ENCODE measurements at regions not wholly inside any gene's neighbourhood (a gene's known extent, or its start where the extent isn't known, plus 50 kb on each side); places are given as distances from the start of the nearest gene placed in this dataset.
"Not testable (repeated sequence)": the region's sequence is repeated elsewhere in the genome, so short reads cannot be mapped to it uniquely, and the experiment has no call there.

DNA sequence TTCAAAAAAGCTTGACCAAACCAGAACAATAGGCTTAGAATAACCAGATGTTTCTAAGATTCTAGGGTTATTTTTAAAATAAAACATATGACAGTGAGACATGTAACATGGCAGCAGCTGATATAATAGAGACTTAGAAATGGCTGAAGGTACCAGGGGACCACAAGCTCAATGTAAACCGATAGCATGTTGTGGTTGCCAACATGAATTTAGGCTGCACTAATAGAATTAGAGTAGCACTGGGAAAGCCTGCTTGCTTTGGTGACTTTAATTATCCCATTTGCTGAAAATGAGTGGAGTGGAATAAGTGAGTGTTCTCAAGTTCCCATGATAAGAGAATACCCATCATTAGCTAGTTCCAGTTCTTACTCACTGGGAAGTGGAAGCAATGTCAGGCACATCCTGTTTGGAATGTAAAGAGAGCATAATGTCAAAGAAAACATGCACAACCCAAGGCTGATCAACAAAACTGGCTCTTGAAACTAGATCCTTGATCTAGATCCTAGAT, 621.2 kb upstream of the CDH5 start:
- DNase-seq, result no peak

DNA sequence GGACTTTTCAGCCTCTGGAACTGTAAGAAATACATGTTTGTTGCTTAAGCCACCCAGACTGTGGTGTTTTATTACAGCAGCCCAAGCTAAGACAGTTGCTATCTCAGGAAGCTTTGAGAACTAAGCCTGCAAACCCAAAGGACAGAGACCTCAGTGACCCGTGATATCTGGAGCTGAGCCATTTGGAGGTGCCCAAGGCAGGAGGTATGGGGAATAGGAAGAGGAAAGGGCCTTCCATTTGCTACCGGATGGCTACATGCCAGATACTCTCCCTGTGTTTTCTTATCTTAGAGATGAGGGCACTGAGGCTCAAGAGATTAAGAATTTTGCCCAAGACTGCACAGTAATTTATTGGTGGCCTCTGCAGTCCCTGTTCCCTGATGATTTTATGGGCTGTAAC, 622.1 kb upstream of the CDH5 start:
- DNase-seq, result no peak

DNA sequence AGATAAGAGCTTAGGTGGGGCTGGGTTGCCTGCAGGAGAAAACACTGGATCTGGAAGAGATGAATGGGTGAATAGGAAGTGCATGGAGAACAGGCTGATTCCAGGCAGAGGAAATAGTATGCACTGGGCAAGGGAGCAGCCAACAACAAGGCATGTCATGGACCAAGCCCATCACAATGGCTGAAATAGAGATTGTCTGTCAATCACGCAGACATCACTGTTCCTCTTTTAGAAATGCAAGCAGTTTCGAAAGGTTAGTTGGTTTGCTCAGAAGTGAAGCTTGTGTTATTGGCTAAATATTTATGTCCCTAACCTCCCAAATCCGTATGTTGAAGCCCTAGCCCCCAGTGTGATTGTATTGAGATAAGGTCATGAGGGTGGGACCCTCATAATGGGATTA, 621.7 kb upstream of the CDH11 start:
- no peak for DNase-seq

DNA sequence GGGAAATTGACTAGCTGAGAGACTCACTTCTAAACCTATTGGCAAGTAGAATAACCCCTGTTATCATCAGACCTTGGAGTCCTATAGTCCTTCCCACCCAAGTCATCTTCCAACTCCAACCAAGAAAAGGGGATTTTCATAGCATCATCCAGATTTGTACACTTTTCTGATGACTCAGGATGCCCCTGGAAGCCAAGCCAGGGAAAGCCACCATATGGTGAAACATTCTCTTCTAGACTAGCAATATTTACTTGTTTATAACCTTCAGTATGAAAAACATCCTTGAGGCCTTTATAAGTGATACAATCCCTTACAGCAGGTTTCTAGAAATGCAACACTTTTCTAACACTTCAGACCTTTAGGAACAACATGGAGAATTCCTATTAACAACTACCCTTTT, 618.8 kb upstream of the CDH11 start:
- no peak for DNase-seq

DNA sequence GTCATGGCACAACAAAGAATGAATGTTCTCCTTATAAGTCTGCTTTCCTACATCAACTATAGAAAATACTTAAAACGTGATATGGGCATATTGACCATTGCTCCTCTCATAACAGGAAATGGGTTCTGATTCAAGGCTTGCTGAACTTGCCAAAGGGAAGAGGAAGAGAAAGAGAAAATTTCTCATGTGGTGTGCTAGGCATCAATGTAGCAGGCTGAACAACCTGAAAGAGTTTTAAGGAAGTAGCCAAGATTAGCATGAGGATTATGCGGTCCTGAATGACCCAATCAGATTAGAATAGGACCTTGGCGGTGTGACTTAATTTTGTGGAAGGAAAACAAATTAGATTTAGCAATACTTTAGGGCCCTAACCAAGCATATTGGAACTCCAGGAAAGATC, 617.7 kb upstream of the CDH11 start:
- DNase-seq, result no peak

DNA sequence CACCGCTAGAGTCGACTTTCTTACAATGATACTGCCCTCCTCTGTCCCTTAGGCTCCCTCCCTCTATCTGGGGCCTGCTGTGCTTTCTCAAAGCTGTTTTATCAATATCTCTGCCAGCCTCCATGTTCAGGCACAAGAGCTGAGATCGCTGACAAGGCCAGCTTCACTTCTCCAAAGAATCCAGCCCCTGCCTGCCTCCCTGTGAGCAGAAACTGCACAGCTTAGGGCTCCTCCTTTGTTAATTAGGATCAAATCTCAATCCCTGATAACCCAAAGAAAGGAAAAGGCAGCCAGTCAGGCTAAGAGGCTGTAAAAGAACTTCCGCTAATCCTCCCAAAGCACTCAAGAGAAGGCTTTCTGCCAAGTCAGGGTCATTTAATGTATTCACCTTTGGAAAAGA, 616.0 kb upstream of the CDH11 start:
- DNase-seq, result no peak

DNA sequence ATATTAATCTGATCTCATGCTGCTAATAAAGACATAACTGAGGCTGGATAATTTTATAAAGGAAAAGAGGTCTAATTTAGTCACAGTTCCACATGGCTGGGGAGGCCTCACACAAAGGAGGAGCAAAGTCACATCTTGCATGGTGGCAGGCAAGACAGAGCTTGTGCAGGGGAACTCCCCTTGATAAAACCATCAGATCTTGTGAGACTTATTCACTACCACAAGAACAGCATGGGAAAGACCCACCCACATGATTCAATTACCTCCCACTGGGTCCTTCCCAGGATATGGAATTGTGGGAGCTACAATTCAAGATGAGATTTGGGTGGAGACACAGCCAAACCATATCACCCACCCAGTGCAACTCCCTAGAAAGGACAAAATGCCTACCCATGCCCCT, 613.8 kb upstream of the CDH11 start:
- DNase-seq, result not testable (repeated sequence)

DNA sequence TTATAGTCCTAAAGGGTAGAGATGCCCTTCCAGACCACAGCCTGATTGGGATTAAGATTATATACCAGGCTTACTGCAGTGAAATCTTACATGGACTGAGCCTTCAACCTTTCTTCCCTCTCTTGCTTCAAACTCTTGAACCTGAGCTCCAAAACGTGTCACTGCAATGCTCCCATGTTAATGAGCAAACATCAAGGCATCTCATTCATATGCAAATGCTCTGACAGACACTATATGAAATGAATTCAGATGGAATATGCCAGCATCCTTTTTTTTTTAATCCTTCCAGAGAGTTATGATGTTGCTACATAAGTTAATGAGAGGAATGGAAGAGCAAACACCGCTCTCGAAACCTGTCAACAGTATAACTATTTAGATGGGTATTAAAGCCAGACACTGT, 611.9 kb upstream of the CDH11 start:
- no peak for DNase-seq

DNA sequence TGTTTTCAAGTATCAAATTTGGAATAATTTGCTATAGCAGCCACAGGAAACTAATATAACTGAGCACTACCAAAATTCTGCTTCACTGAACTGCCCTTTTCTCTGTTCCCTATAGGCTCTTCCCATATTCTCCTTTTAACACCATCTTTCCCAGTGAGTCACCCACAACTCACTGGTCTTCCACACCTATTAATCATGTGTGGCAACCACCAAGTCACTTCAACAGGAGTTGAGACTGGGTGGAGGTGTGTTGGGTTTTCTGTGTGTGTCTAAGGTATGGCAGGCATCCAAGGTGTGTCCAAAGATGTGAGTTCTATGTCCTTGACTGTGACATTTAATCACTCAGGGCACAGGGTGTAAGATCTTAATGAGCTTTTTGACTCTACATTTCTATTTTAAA, 610.0 kb upstream of the CDH11 start:
- DNase-seq, result no peak

DNA sequence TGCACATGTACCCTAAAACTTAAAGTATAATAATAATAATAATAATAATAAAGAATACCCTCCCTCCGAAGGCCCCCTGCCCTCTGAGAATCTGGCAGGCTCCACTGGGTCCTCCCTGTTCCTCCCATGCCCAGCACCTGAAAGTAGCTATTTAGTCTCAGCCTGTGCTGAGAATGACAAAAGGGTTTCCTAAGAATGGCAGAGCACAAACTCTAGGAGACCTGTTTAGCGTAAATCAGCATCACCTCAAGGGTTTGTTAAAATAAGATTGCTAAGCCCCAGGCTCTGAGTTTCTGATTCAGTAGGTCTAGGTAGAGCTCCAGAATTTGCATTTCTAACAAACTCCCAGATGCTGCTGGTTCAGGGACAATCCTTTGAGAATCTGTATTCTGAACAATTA, 606.8 kb upstream of the CDH11 start:
- DNase-seq, result no peak

DNA sequence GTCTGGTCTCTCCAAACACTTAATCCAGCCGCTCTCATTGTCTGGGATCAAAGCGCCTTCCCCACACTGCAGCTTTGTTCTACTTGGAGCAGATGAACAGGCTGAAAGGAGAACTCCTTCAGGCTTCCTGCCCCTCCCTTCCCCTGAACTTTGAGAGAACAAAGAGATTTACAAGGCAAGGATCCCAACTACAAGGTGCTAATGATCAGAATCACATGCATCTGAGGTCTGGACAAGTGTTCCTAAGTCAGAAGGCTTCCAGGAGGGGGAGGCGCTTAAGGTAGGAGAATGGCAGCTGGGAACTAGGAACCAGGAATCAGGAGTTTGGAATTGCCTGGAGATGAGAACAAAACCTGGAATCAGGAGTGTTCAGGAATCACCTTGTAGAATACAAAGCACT, 606.3 kb upstream of the CDH11 start:
- no peak for DNase-seq

DNA sequence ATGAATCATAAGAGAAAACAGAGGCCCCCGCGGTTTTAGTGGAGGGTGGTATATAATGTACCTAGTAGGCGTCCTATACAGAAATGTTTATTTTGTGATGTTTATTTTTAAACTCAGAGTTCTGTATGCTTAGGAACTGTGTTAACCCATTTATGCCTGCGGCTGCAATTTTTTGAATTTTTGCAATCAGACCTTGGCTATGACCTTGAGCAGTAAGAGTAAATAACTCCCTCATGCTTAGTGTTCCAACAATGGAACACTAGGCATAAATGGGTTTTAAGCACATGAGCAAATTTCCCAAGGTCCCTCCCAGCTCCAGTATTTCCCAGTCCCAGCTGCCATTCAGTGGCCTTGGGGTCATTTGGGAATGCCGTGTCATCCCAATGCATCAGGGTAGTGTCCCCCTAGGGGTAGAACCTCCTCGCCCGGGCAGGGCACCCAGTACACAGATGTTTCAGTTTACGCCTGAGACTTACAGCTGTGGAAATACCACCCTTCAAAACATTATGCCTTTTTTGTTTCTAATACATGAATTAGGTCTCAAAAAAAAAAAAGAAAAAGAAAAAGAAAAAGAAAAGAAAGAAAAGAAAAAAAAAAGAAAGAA, 605.8 kb upstream of the CDH11 start:
- no peak for DNase-seq

DNA sequence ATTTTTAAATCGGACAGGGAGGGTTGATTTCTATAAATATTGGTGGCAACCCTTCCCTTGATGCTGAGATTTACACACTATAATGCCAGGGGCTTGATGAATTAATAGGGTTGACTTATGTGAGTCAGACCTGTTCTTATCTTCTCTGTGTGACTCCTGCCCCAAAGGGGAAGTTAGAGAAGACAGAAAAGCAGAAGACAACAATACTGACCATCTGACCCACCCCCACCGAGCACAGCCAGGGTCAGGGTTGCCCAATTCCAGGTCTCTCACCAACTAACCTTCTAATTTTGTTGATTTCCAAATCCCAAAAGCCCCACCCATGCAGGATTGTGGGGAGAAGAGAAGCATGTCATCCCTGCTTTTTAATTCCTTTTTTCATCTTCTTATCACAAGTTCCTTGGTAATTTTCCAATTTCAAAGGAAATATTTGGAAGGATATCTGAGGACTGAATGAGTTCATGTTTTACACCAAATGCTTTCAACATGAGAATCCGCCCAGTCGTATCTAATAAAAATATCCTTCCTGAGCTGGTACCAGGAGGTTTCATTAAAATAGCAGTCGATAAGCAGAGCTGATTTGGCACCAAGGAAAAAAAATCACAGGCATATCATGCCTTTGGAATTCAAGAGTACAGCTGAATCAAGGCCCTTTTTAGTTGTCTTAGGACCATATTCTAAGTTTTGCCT, 603.4 kb upstream of the CDH11 start:
- no peak for DNase-seq

DNA sequence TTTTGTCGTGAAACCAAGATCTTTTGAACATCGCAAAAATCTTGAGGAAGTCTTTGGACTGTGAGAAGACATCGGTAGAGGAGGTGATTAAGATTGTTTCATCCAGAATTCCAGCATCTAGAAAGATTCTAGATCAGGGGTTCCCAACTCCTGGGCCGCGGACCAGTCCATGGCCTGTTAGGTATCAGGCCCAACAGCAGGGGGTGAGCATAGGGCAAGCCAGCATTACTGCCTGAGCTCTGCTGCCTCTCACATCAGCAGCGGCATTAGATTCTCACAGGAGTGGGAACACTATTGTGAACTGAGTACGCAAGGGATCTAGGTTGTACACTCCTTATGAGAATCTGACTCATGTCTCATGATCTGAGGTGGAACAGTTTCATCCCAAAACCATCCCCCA, 600.6 kb upstream of the CDH11 start:
- DNase-seq, result no peak

DNA sequence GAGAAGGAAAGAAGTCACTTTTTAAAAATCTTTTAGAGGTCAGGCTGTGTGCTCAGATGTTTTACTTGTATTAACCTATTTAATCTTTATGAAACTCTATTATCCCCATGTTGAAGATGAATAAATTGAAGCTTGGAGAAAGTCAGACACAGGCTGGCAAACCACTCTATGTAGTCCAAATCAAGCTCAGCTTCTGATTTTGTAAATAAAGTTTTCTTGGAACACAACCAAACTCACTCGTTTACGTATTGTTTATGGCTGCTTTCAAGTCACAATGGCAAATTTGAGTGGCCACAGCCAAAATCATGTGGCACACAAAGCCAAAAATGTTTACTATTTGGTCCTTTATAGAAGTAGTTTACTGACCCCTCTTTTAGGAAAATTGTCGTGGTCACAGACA, 596.0 kb upstream of the CDH11 start:
- no peak for DNase-seq

DNA sequence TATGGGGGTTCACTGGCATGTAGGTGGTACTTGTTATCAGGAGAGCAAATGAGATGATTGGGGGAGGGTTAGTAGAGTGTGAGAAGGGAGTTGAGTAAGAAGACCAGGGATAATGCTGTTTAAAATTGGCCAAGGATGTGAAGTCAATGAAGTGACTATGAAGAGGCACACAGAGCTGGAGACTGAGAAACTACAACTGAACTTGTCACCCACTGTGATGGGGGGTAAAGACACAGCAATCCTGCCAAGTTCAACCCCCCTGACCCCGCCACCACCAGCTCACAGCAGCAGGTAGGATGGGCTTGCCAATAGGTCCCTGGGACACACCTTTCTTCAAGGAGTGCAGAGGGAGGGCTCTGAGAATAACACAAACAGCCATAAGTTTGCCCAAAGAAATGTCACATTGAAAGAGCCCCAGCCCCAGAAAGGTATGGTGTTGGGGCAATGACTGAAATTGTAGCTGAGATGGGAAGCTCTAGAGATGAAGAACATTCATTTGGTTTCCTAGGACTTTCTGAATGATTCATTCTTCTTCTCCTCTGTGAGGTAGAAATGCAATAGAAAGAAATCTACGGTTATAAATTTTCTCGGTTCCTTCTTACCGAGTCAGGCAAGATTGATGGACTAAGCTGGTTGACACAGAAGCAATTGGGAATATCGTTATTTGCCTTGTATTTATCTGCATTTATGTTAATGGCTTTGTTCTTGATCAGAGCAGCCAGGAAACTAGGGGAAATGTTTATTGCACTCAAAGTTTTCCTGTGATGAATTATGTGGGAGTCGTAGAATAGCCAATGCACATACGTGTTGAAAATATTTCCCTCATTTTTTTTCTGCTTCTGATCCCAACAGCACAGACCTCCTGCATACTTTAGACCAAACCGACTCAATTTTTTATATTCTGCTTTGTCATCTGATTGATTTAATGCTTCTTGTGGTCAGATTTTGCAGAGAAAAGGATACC, 595.2 kb upstream of the CDH11 start:
- no peak for DNase-seq

DNA sequence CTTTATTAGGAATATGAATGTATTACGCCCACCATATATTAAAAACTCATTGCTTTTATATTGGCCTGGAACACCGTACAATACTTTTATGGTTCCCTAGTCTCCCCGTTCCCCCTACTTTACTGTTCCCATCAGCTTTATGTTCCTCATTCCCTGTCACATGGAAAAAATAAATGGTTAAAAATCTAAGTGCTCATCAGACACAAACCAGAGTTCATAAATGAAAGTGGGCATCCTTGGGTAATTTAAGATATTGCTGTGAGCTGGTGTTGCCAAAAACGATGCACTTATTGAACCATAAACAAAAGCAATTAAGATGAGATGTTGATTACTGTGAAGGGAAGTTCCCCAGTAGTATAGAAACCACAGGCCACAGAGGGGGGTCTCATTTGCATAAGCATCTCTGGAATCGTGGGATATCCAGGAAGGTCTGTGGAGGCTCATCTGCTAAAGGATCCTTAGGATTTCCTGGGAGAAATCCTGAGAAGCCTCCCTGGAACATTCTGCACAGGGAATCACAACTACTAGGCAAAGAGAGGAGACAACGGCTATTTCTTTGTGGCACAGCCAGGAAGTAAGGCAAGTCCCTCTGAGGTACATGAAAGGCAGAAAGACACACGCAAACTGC, 591.4 kb upstream of the CDH11 start:
- no peak for DNase-seq

DNA sequence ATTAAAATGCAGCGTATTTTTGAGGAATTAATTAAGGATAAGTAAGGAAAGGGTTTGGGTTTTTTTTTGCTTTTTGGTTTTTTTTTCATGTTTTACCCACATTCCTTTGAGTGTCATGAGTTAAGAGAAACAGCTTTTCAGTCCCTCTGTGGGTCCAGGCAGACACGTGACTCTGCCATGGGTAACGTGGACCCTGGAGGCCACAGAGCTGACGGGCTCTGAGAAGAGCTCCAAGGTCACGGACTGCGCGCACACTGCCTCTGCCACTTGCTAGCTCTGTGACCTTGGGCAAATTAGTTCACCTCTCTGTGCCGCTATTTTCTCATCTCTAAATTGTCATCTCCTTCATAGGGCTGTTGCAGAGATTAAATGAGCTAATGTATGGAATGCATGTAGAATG, 588.2 kb upstream of the CDH11 start:
- no peak for DNase-seq

DNA sequence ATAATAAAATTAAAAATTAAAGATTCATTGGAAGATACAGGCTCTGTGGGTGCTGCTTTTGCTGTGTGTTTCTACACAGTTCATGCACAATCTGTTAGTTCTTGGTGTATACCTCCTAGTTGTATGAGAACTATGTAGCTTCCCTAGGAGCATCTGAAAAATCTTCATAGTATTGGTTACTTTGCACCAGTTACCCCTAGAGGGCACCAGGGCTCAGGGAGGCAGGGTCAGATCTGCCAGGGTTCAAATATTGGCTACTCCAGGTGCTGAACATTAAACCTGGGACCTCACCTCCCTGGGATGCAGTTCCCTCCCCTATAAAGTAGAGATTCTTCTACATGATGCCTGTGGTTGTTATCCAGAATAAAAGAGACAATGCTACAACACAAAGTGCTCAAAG, 583.0 kb upstream of the CDH11 start:
- no peak for DNase-seq

DNA sequence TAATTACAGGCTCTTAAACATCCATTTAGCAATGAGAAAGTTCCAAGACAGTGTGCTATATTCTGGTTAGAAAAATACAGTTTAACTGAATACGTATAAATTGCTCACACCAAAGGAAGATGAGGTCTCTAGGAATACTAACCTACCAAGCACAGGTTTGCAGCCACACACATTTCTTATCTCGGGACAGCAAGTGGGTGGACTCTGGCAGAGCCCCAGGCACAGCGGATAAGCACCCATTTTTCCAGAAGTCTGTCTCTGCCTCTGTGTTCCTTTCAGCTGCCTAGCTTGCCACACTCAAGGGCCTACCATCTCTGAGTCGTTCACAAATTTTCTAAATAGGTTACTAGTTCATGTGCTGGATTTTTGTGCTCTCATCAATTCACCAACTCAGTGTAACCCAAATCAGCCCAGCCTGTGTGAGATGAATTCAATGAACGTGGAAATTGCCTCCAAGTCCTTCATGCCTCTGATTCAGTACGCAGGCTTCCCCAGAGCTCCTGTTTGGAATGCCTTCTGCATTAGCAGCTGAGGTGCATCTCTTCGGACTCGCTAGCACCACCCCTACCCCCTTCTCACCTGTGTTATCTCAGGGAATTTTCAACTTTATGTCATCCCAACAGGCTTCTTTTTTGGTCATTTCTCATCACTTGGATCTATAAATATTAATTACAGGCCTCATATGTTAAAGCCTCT, 581.0 kb upstream of the CDH11 start:
- DNase-seq, result no peak

DNA sequence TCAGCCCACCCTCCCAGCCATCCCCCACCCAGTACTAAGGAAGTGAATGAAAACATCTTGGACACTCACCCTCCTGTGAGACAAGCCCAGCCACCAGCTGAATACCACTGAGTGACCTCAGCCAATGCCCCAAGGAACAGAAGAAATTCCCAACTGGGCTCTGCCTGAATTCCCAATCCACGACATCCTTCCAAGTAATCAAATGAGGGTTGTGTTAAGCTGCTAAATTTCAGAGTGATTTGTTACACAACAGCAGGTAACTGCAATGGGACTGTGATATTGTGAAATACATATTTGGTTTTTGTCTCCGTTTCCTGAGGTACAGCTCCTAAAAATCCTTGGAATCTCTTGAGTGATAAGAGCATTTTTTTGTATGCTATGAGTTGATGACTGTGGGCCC, 578.7 kb upstream of the CDH11 start:
- DNase-seq, result no peak

DNA sequence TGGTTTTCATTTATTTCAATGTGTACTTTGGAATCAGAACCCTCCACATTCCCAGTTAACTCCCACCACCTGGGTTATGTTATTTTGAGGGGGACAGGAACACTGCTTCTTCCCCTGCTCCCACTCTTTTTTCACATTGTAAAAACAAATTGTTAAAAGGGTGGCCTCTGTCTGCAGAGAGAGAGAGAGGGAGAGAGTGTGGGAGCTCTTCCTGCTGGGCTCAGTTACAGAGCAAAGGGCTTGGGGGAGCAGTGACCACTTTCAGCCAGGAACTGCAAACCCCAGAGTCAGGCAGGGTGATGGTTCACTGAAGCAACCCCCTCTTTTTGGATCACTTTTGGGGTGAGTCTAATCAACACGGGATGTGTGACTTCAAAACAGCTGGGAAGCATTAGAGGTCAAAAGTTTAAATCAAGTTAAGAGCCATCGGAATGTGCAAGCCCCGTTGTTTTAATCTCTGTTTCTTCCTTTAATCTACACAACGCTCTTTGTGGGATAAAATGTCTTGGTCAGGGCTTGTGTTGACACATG, 577.0 kb upstream of the CDH11 start:
- DNase-seq, result no peak
